Adrenal gland (tissue), 9 donors: ENCODE measurements at regions not wholly inside any gene's neighbourhood (a gene's known extent, or its start where the extent isn't known, plus 50 kb on each side); places are given as distances from the start of the nearest gene placed in this dataset.

Experiments used
- DNase-seq, 7 donors: peaks; one replicate each; pipeline ENCODE4 v3.0.0-alpha.2; 2019 to 2020
- H3K27ac ChIP-seq, 5 donors: fragments of 200-600 bp; sonication (generic) in 4 of 5; 1 replicate in 3 of 5; 2 replicates in 2 of 5; pipeline versions ENCODE4 v1.5.1 to v1.8.0; 2016 to 2020; ENCODE audit warnings: mild to moderate bottlenecking in 1 of 5
- H3K27me3 ChIP-seq: fragments of 200-600 bp; 2 replicates; pipeline ENCODE4 v1.8.0; 2021
- H3K36me3 ChIP-seq, 2 donors: fragments of 200-600 bp; replicated peaks in 1 of 2; 1 replicate in 1 of 2; 2 replicates in 1 of 2; pipeline versions ENCODE4 v1.5.1 to v1.8.0; 2018 to 2022
- H3K4me1 ChIP-seq, 2 donors: fragments of 200-600 bp; replicated peaks in 1 of 2; 1 replicate in 1 of 2; 2 replicates in 1 of 2; pipeline versions ENCODE4 v1.5.1 to v1.8.0; 2018 to 2021
- H3K4me3 ChIP-seq, 4 donors: fragments of 200-600 bp; sonication (generic) in 3 of 4; one replicate each; pipeline ENCODE4 v1.5.1; 2016 to 2018
- H3K9me3 ChIP-seq, 3 donors: fragments of 200-600 bp; sonication (generic) in 1 of 3; replicated peaks in 1 of 3; 1 replicate in 2 of 3; 2 replicates in 1 of 3; pipeline versions ENCODE4 v1.5.1 to v1.8.0; 2016 to 2021
- CTCF ChIP-seq, 6 experiments: fragments of 450-650 bp in 4 of 6; fragments of 200-600 bp in 2 of 6; sonication (generic) in 1 of 6; IDR thresholded peaks; 1 replicate in 5 of 6; 2 replicates in 1 of 6; pipeline versions ENCODE4 v1.5.1 to v1.8.0; 2016 to 2021; ENCODE audit warnings: antibody characterized with exemption in 6 of 6, mild to moderate bottlenecking in 2 of 6, moderate library complexity in 1 of 6
- POLR2A ChIP-seq, 2 donors: fragments of 450-650 bp; IDR thresholded peaks; one replicate each; pipeline ENCODE4 v1.6.1; 2017; ENCODE audit warnings: antibody characterized with exemption in 2 of 2, mild to moderate bottlenecking in 2 of 2, moderate library complexity in 1 of 2
- WGBS, 4 donors: extraction: QIAGEN DNeasy Blood & Tissue Kit in 2 of 4; methylation state at CpG; one replicate each; pipeline versions ENCODE4 v1.1.5 to v1.1.7; 2013 to 2017; 5-methylcytosine and 5-hydroxymethylcytosine counted together
- intact Hi-C, 2 donors: fragments of 100-400 bp; cut with DNase I; formaldehyde crosslinking; loops; one replicate each; pipeline versions ENCODE4 v1.14.1 to v1.15.0; 2022 to 2023
- donor health status: healthy with polysubstance abuse.
- donor health status: Bipolar disorder and iron deficiency.
- donor health status: DM: yes; HTN: yes; CAD: no.
- donor health status: DM: no; HTN: no; CAD: no.
- donor health status: DM: no; HTN: no; CAD: no.

DNA sequence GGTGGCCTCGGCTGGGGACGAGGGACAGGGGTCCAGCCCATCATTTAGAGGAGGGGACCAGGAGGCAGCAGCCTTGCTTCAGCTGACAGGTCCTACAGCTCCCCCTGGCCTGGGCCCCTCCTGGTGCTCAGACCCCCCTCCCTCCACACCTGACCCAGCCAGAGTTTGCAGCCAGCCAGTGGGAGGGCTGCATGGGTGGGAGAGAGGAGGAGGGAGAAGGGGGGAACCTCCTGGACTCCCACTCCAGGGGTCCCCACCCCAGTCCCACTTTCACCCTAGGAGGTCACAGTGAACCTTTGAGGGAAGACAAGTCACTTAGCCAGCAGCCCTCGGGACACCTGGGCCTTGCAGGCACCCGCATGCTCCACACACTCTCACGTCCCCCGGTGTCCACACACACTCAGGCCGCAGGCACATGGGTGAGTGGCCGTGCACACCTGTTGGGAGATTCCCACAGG is 108.9 kb upstream of the ZBTB40 start:
- no peak for DNase-seq
- H3K4me1 ChIP-seq, result peaks cover 8 to 25% of the 10 kb centered on the region in 2 donors
- 53 to 82% (median 78%) methylated on average over 4 to 8 of the region's 8 CpGs for WGBS, 4 donors
- no peaks in the 10 kb centered on the region for H3K36me3 ChIP-seq
- H3K4me3 ChIP-seq, result no peak overlapping the region
- H3K9me3 ChIP-seq, result no peaks in the 10 kb centered on the region
- no peak for TF ChIP-seq CTCF (IDR thresholded peaks at IDR 0.05)
- no peak for TF ChIP-seq POLR2A (IDR thresholded peaks at IDR 0.05)
- intact Hi-C loops, result no loop called here
- no peaks in the 10 kb centered on the region for H3K27me3 ChIP-seq
- H3K27ac ChIP-seq, result peak overlapping the region in 1 of 5 donors; percentile 36

GRCh38 chr1:22343456-22344328 is 108.0 kb upstream of the ZBTB40 start:
- no peaks in the 10 kb centered on the region for H3K9me3 ChIP-seq
- no peak overlapping the region for H3K4me3 ChIP-seq
- no peak for DNase-seq
- 79 to 88% (median 86%) methylated on average over 29 of the region's 29 CpGs for WGBS, 4 donors
- H3K27me3 ChIP-seq, result no peaks in the 10 kb centered on the region
- intact Hi-C loops, result no loop called here
- H3K4me1 ChIP-seq, result peaks cover 8 to 24% of the 10 kb centered on the region in 2 donors
- H3K27ac ChIP-seq, result no peak overlapping the region
- no peak for TF ChIP-seq POLR2A (IDR thresholded peaks at IDR 0.05)
- TF ChIP-seq CTCF (IDR thresholded peaks at IDR 0.05), result no peak
- no peaks in the 10 kb centered on the region for H3K36me3 ChIP-seq

DNA sequence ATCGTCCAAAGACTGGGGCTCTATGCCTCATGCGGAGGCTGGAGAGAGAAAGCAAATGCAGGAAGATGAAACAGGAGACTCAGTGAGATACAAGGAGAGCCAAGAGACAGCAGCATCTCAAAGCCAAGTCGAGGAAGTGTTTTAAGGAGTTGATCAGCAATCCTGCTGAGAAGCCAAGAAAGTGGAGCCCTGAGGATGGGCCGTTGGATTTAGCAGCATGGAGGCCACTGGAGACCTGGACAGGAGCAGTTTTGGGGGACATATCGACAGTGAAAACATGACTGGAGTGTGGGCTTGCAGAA is 107.4 kb upstream of the ZBTB40 start:
- Histone ChIP-seq H3K27ac (no peak overlapping the region), H3K4me1 (peaks cover 2 to 18% of the 10 kb centered on the region in 2 donors), H3K9me3 (no peaks in the 10 kb centered on the region), H3K36me3 (no peaks in the 10 kb centered on the region), H3K27me3 (no peaks in the 10 kb centered on the region), H3K4me3 (no peak overlapping the region)
- WGBS, 4 donors, result 69 to 82% (median 79%) methylated on average over 5 of the region's 5 CpGs
- DNase-seq, result no peak
- intact Hi-C loops, result no loop called here
- TF ChIP-seq POLR2A (IDR thresholded peaks at IDR 0.05), result no peak
- TF ChIP-seq CTCF (IDR thresholded peaks at IDR 0.05), result no peak

DNA sequence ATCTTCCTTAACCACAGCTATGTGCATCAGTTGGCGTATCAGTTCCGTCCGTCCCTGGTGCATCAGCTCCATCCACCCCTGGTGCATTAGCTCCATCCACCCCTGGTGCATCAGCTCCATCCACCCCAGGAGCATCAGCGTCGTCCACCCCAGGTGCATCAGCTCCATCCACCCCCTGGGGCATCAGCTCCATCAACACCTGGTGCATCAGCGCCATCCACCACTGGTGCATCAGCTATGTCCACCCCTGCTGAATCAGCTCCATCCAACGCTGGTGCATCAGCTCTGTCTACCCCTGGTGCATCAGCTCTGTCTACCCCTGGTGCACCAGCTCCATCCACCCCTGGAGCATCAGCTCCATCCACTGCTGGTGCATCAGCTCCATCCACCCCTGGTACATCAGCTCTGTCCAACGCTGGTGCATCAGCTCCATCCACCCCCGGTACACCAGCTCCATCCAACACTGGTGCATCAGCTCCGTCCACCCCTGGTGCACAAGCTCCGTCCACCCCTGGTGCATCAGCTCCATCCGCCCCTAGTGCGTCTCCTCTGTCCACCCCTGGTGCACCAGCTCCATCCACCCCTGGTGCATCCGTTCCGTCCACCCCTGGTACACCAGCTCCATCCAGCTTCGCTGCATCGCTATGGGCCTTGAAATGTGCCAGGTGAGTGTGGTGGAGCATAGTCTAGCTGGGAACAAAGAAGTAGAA is 106.6 kb upstream of the ZBTB40 start:
- TF ChIP-seq CTCF (IDR thresholded peaks at IDR 0.05), result no peak
- no peak for TF ChIP-seq POLR2A (IDR thresholded peaks at IDR 0.05)
- Histone ChIP-seq H3K9me3 (no peaks in the 10 kb centered on the region), H3K27ac (no peak overlapping the region), H3K4me3 (no peak overlapping the region), H3K4me1 (peaks cover 0 to 13% of the 10 kb centered on the region in 2 donors), H3K27me3 (no peaks in the 10 kb centered on the region), H3K36me3 (no peaks in the 10 kb centered on the region)
- DNase-seq, result no peak
- intact Hi-C loops, result no loop called here
- 94 to 98% (median 96%) methylated on average over 17 of the region's 17 CpGs for WGBS, 4 donors
